HG03558 (cell line): ENCODE measurements at regions not wholly inside any gene's neighbourhood (a gene's known extent, or its start where the extent isn't known, plus 50 kb on each side); places are given as distances from the start of the nearest gene placed in this dataset.

Experiments used
- ATAC-seq: cut with Tn5 transposase; IDR thresholded peaks from one replicate; pipeline ENCODE4 v1.9.1; 2021; ENCODE audit warnings: moderate number of reproducible peaks; ENCODE audit not compliant: unreplicated experiment; ENCODE audit errors: extremely low read depth

- ATAC-seq: no peak
Measured at GRCh38 chr5:58048185-58048925, 411.5 kb downstream of the PLK2 start.

- no peak for ATAC-seq
Measured at GRCh38 chr5:58046371-58046770, 413.5 kb downstream of the PLK2 start.

DNA sequence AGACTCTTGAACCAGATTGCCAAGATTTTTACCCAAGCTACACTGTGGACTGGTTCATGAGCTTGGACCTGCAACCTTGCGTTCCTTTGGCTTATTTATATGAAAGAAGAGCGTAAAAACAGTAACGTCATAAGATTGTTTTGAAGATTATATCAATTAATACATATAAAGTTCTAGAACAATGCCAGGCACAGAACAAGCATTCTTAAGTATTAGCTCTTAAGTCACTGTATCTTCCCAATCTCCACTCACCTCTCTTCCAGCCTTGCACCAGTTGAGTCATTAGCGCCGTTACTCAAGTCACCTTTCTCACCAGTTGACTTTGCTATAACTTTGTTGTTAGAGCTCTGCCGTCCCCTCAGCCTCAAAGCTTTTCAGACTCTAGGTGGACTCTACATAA, 415.7 kb downstream of the PLK2 start:
- no peak for ATAC-seq

- ATAC-seq: no peak
Measured at GRCh38 chr5:58043032-58043945, 416.6 kb downstream of the PLK2 start.

- ATAC-seq: no peak
Measured at GRCh38 chr5:58041884-58042283, 418.0 kb downstream of the PLK2 start.

DNA sequence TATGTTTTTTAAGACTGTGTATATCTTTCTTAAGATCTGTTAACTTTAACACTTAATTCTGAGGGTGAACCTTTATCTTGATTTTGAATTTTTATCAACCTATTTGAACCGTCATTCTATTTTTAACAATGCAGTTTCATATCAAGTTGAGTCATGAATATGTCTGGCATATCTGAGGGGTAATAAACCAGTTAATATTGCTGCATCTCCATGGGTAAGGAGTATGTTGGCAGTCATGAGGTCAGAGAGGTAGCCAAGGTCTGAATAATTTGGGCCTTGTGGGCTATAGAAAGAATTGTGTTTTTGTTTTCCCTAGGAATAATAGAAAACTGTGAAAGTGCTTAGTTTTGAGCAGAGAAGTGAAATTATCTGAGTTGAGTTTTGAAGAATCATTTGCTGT, 419.0 kb downstream of the PLK2 start:
- no peak for ATAC-seq

DNA sequence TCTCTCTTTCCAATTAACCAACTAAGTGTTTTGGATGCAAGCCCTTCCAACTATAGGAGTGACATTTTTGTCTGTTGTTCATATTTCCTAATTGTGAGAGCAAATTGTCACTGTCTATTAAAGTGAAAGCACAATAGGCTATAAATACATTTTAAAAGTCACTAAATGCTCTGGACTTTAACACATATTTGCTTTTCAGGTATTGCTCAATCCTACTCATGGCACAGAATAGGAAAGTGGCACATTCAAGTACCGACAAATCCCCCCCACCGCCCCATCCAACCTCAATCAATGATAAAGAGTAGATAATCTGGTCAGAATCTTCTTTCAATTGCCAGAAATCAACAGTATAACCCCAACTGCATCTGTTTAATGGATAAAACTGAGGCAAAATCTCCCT, 419.8 kb downstream of the PLK2 start:
- ATAC-seq: no peak

DNA sequence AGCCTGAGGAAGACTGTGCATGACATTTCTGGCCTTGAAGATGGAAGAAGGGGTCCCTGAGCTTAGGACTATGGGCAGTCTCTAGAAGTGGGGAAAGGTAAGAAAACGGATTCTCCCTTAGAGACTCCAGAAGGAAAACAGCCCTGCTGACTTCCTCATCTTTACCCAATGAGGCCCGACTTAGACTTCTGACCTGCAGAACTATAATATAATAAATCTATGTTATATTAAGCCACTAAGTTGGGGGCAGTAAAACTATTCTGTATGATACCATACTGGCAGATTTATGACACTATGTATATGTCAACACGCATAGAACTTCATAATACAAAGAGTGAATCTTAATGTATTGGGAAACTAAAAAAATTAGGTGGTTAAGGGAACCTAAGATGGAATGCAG, 422.0 kb downstream of the PLK2 start:
- no peak for ATAC-seq

GRCh38 chr5:58025809-58026208, 434.1 kb downstream of the PLK2 start:
- ATAC-seq: no peak

- ATAC-seq: no peak
Measured at GRCh38 chr5:58024151-58024550, 435.7 kb downstream of the PLK2 start.

DNA sequence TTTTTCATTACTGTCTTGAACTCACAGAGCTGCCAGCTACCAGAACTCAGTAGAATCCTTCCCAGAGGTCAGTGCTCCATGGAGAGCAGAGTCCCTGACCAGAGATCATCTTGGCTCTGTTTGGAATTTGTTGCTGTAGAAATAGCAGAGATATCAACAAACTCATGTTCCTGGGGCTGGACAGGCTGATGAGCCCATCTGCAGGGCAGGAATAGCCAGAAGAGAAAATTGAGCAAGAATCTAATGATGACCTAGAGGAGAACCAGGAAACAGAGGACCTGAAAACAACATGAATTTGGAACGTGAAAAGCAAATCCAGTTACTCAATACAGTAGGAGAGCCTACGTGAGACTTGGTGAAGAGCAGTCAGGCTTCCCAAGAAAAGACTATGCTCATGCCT, 437.8 kb downstream of the PLK2 start:
- ATAC-seq: no peak

- ATAC-seq: no peak
Measured at GRCh38 chr5:58021466-58021865, 438.4 kb downstream of the PLK2 start.

DNA sequence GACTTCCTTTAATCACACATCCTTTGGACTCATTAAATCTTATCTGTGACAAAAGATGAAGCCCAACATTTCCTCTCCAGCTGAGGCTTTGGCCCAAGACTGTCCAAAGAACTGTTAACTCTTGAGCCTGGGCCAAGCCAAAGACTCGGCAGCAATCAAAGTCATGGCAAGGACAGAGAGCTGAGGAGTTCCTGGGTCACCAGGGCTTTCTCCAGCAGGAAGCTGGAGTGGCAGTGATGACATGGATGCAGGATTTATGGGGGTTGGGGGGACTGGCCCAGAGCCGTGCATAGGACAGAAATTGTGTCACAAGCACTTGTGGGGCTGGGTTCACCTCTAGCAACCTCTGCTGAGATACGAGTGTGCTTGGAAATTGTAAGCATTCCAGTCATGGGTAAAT, 440.3 kb downstream of the PLK2 start:
- ATAC-seq: no peak

GRCh38 chr5:58018016-58018415, 441.9 kb downstream of the PLK2 start:
- no peak for ATAC-seq

DNA sequence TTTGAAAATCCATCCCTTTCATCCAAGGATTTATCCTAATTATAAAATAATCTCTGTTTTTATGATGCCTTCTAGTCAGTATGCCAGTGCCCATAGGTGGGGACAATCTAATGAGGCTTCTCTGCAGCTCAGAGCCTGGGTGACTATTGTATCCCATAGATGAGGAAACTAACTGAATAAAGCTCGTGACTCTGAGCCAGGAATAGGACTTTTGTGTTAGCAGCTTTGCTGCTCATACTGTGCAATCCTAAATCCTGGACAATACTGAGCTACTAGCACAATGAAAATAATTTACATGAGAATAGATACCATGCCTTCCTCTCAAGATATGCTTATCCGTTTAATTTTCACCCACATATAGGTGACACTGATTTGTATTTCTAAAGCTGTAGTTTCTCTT, 443.0 kb downstream of the PLK2 start:
- ATAC-seq: no peak

- ATAC-seq: no peak
Measured at GRCh38 chr5:58016358-58016757, 443.5 kb downstream of the PLK2 start.

GRCh38 chr5:58015175-58015574, 444.7 kb downstream of the PLK2 start:
- ATAC-seq: no peak

GRCh38 chr5:58013542-58014258, 446.2 kb downstream of the PLK2 start:
- ATAC-seq: no peak

- ATAC-seq: no peak
Measured at GRCh38 chr5:58012801-58013315, 447.0 kb downstream of the PLK2 start.

DNA sequence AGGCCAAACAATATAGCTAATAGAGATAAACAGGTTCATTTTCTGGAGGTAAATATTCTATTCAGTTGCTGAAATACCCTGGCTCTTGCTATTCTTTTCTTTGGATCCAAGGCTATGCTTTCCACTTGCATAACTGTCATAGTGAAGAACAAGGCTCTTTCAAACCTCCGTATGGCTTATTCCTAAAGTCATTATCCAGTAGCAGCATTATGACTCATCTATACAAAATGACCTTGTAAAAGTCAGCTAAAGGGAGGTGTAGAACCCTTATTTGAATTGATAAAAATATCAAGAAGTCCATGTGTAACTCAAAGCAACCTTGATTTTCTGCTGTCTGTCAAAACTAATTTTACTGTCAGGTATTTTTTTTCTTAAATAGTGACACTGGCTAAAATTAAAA, 447.8 kb downstream of the PLK2 start:
- no peak for ATAC-seq

DNA sequence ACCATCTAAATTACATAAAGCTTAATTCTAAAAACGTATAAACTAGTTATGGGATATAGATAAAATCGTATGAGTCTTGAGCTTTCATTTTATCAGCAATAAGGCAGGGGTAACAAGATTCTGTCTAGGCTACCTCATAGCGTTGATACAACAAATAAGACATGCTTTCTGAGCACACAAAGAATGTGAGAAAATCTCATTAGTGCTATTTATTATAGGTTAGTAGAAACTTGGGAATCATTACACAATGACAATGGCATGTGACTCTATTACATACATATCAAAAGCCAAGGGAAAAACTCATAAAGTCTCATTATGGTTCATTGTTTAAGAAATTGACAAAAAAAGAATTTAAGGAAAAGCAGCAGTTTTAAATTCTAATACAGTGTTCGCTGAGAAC, 448.6 kb downstream of the PLK2 start:
- no peak for ATAC-seq
